ENCODE measurements at regions not wholly inside any gene's neighbourhood (a gene's known extent, or its start where the extent isn't known, plus 50 kb on each side); places are given as distances from the start of the nearest gene placed in this dataset.

DNA sequence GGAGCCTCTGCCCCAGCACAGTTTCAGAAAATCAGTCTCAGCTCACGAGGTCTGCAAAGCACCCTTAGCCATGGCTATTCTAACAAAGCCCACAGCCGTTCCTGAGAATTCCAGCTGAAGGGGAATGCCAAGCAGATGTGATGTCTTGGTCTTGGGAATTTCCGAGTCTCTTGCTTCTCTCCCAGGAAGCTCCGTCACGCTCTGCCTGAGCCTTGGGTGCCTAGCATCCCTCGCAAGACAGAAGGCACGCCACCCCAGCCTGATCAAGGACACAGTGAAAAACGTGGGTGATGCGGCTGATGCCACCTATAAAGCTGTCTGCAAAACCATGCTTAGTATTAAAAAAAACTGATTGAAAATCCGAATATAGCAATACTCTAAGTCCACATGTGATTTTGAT lies 254.6 kb downstream of the SH3BP4 start:
- TF ChIP-seq, protein P1, sequence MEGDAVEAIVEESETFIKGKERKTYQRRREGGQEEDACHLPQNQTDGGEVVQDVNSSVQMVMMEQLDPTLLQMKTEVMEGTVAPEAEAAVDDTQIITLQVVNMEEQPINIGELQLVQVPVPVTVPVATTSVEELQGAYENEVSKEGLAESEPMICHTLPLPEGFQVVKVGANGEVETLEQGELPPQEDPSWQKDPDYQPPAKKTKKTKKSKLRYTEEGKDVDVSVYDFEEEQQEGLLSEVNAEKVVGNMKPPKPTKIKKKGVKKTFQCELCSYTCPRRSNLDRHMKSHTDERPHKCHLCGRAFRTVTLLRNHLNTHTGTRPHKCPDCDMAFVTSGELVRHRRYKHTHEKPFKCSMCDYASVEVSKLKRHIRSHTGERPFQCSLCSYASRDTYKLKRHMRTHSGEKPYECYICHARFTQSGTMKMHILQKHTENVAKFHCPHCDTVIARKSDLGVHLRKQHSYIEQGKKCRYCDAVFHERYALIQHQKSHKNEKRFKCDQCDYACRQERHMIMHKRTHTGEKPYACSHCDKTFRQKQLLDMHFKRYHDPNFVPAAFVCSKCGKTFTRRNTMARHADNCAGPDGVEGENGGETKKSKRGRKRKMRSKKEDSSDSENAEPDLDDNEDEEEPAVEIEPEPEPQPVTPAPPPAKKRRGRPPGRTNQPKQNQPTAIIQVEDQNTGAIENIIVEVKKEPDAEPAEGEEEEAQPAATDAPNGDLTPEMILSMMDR (IDR thresholded peaks at IDR 0.05) = no peak
- TF ChIP-seq POLR2A (IDR thresholded peaks at IDR 0.05) = no peak
